Ammon's horn (tissue), 1 donor: ENCODE measurements at regions not wholly inside any gene's neighbourhood (a gene's known extent, or its start where the extent isn't known, plus 50 kb on each side); places are given as distances from the start of the nearest gene placed in this dataset.

Source experiments
- DNase-seq: peaks from one replicate; pipeline ENCODE4 v3.0.0-alpha.2; 2016; ENCODE audit warnings: low spot score

DNA sequence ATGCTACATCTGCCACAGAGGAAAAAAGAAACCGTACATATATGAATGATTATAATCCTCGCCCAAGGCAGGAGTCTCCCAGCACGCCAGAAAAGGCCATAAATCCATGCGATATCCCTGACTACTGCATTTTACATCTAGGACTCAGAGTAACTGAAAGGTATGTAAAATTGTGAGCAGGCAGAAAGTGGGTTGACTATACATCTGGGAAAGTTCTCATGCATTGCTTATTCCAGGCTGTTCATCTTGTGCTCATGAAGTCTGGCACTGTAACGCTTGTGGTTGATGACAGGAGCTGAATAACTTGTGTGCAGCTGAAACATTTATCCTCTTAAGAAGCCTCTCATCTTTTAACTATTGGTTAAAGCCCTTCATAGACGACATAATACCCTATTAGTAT is 193.4 kb upstream of the STEAP4 start:
- no peak for DNase-seq

DNA sequence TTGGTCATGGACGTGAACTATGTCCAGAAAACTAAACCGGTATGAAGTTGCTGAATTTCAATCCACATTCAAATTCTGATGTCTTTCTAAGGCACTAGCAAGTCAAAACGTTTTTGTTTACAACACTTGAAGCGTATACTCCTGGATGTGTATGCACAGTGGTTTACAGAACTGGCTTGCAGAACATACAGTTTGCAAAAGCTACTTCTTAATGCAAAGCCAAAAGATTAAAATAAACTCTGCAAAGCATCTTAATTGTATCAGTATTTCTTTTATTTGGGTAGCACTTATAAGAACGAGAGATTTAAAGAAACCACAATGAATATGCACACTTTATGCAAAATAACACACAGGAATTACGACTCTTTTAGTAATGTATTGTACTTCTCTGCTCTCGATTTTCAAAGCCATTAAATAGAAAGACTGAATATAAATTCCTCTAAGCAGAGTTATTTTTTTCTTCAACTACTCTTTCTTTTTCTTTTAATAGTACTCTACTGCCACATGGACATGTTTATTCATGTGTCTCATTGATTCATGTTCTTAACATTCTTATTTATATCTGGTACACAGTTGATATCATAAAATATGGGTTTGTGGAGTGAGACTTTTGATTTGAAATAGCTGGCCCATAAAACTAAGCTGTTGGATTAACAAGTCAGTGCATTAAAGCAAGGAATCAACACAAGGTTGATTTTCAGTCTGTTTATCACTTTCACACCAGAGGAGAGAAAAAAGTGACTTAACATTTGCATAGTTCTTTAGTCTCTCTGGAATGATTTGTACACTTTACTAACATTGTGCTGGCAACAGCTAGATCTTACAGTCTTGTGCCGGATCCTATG is 189.4 kb upstream of the STEAP4 start:
- no peak for DNase-seq

DNA sequence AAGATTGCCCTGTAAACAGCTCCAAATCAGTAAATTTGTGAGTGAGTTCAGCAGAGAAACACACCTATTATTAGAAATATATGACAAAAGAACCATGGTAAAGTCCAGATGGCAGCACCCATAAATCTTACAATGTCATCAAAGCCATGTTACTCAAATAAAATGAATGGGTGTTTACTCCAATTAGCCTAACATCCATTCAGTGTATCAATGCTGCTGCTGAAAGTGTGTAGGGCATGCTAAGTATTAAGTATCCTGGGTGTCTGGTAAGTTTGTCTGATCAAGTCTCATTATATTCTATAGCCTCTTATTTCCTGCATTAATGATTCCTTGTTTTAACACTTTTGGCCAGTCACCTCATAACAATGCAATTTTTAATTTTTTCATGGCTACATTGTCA is 185.5 kb upstream of the STEAP4 start:
- DNase-seq, result no peak

DNA sequence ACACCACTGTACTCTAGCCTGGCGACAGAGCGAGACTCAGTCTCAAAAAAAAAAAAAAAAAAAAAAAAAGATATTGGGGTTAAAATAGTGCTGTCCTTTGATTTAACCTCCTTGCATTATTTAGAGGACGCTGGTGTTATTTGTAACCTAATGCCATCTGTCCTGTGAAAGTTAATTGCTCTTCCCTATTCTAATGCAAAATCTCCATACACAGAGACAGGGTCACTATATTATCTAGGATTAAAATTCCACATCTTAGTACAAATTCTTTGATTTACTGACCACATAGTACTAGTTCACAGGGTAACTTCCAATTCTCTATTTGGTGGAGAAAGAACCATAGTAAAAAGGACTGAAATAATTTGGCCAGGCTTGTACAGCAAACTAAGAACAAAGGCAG is 184.2 kb upstream of the STEAP4 start:
- DNase-seq, result no peak

DNA sequence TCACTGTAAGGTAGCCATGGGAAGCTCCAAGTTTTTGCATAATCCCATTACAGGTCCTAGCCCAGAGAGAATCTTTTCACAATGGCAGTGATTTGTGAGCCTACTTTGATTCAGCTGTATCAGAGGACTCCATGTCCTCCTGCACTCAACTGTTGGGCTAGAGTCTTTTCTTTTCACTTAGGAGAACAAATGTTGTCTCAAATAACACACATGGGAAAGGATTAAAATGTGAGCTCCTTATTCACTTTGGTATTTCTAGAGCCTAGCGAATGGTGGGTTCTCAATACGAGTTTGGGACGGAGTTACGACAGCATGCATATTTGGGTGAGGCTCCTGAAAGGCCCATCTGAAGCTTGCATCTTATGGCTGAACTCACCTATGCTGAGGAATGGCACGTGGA is 183.5 kb upstream of the STEAP4 start:
- DNase-seq, result no peak

DNA sequence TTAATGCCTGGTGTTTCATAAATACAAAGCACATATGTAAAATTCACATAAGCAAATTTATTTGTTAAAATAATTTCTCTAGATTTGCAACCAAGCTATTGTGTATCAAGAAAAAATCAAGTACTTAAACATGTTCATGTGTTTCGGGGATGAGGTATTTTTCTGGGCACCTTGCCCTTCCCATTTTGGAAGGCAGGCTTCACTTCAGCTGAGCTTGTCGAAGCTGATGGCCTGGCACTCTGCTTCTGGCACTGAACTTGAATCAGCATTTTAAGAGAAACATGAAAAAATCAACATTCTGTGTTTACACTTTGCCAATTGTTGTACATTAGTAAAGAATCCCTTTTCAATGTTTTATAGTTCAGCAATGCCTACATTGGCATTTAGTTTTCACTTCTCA is 179.1 kb upstream of the STEAP4 start:
- DNase-seq, result peak; percentile 14

DNA sequence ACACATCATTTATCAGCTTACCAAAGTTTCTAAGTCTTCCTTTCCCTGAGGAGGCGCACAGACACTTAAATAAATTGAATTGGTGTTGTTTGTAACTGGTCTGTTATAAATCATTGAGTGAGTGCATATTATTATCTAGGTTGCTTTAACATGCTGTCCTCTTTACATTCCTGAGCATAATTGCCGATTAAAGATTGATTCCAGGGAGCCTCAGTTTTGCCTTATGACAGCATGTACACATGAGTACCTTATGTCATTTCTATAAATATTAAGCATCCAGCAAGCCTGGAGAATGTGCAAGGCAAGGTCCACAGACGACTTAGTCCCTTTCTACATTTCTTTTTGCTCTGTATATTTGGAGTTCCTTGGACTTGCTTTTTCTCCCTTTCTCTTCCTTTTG is 177.9 kb upstream of the STEAP4 start:
- no peak for DNase-seq

DNA sequence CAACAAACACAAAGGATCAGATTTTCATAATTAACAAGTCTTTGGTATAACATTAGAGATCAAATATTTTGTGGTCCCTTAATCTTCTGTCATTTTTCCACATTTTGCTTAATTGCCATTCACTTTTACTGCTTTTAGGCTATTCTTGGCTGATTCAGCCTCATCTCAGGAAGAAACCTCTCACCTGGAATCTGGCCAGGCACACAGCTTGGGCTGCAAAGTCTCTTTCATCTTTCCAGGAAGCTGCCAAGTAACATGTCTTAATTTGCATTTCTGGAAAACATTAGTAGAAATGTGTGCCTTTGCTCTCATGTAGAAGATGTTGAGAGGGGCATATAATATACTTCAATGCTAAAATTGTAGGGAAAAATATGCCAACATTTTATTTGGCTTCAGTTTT is 174.2 kb upstream of the STEAP4 start:
- peak; percentile 73 for DNase-seq

DNA sequence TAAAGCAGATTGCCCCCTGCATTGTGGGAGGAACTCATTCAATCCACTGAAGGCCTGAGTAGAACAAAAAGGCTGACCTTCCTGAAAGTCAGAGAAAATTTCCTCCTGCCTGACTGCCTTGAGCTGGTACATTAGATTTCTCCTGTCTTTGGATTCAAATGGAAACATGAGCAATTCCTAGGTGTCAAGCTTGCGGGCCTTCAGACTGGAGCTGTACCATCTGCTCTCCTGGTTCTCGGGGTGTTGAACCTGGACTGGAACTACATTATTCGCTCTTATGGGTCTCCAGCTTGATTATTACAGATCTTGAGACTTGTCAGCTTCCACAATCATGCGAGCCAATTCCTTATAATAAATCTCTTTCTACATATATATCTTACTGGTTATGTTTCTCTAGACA is 173.6 kb upstream of the STEAP4 start:
- DNase-seq, result no peak

DNA sequence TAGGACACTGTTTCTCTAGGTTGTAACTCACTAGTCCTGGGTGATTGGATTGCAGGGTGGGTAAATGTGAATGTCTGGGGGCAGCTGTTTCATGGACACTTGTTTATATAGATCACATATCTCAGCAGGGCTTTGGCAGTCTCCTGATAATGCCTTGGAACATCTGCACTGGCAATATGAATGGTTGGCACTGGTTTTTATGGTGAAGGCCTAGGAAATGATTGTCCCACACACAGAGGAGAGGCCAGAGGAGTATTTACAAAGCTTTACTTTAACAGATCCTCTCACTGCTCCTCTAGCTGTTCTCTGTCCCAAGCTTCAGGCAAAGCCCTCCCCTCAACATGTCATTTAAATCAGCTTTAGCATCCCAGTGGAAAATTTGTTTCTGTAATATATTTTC is 171.3 kb upstream of the STEAP4 start:
- no peak for DNase-seq

DNA sequence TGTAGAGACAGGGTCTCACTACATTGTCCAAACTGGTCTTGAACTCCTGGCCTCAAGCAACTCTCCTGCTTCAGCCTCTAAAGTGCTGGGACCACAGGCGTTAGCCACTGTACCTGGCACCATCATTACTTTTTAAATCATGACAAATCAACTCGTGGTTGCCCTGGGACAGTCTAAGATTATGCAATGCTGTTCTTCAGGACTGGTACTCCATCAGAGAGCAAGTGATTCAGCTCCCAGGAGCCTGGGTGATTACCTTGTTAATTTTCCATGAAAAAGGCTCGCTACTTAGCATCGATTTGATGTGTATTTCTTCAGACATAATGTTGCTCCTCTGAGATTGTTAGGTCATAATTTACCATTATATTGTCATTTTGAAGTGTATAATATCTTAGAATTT is 158.9 kb upstream of the STEAP4 start:
- DNase-seq, result no peak

DNA sequence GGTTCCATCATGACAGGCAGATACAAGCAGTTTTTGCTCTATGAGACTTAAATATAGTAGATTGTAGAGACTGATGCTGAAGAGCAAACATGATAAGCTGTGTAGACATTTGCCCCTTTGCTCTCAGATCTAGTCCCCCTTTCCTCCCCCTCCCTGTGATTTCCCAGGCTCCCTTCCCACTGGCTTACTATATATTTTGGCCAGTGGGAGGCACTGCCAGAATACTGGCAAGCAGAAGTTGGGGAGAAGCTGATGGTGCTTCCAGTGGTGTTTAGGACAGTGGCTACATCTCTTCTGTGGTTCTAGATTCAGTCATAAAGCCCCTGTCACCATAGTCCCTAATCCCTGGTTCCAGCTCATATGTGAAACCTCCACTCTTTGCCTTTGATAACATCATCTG is 156.1 kb upstream of the STEAP4 start:
- DNase-seq, result no peak

DNA sequence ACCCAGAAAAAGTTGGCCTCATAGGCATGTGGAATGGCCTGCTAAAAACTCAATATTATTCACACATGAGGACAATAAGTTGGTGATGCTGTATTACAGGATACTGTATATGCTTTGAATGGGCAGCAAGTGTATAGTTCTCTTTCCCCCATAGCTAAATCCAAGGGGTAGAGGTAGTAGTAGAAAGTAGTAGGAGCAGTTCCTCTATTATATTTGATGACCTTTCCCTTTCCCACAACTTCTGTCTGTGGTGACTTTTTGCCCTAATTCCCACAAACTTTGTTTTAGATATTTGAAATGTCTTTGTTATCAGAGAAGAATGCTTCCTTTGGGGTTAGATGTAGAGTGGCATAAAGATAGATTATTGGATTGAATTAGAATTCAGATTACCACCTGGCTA is 154.0 kb upstream of the STEAP4 start:
- DNase-seq, result no peak

DNA sequence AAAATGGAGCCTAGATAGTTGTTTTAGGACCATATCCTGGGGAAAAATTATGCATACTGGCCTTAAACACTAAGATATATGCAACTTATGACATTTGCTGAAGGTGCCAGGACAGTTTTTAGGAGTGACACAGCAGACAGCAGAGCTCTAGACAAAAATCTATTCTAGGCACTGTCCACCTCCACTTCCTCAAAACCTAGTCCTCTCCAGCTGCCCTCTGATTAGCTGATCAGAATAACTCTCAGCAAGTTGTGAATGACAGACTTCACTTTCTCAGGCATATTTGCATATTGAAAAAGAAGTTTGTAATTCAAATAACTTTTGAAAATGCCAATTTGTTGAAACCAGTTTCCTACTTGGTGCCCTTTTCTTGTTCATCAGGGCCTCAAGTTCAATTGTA is 152.3 kb upstream of the STEAP4 start:
- no peak for DNase-seq

DNA sequence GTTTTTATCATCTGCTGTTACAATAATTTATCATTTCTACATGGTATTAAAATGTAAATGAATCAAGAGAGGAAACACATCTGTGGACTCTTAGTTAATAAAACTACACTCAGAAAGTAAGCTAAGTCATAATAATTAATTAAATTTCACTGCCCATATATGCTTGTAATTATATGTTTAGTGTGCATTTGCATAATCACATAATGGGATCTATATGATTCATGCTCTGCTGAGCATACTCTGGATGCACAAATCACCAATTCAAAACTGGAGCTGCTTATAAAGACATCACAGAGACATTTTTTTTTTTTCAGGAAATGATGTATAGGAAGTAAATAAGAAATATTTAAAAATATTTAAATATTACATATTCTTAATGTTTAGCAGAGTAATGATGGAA is 151.6 kb upstream of the STEAP4 start:
- no peak for DNase-seq

DNA sequence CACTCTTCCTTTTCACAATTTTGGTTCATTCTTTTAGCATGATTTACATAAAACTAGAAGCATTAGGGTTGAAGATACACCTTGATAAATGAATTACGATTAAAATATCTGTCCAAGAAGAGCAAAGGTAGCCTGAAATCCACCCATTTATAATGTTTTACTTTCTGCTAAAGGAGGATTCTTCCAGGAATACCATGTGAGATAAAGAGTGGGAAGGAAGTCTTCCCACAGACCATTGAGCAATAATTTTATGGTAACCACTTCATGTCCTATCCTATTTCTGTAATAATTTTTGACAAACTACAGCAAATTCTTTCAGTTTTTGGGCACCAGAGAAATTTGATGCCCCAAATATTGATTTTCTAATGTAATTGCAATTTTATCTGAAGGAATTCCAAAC is 150.6 kb upstream of the STEAP4 start:
- no peak for DNase-seq

DNA sequence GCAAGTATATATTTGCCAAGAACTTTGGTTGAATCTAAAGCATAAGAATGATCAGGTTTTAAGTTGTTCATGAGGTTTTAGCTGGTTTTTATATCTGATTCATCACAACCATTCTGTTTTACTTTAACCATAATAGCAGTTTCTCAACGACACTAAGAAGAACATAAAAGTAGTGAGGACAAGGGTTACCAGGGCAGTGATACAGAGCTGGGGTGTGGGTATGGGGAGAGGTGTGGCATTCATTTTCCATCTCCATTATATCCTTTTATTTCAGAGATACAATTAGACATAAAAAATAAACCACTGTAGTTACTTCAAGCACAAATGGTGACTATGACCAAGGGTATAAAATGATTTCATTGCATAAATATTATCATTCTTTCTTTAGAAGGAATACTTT is 149.8 kb upstream of the STEAP4 start:
- DNase-seq, result no peak

DNA sequence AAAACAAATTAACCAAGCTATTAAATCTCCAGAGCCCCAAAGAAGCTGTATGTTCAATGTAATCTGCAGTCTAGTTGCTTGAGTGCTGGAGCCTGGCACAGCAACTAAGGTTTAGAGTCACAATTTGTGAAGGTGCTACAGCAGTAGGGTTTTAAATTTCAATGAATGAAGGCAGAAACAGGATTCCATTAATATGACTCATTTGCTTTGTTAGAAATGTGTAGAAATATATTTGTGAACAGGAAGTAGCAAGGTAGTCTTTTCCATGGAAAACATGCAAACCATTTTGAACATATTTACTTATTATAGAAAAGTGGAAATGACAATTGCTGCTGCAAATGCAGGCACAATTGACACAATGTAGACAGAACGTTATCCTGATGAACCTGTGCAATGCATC is 149.0 kb upstream of the STEAP4 start:
- no peak for DNase-seq

DNA sequence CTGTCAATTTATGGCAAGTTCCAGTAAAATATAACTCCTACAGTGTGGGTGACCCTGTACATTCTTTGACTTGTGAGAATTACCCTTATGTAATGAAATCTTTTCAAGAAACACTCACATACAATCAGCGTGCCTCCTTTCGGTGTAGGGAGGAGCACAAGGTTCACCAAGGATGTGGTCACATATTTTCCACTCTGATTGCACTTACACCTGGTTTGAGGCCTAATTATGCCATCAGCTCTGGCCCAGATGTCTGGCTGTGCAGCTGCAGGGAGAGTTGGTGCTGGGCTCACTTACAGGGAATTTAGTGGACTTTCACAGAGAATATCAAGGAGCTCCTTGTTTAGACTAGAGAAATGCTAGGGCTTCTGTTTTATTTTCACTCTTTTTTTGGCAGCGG is 146.0 kb upstream of the STEAP4 start:
- no peak for DNase-seq

DNA sequence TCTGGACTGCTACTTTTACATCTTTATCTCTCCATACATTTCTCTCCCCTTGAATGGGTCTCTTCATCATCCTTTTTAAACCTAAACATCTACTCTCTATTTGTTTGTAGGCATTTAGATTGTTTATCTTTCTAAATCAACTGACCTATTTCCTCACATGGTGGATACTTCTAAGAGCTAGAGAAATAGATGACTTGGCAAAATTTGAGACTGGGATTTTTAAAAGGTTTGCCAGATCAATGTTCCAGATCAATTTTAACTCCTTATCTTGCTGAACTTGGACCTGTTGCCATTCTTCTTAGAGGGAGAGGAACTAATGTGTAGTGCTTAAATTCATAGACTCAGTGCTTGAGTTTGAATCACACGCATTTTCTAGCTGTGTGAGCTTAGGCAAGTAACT is 144.2 kb upstream of the STEAP4 start:
- no peak for DNase-seq

DNA sequence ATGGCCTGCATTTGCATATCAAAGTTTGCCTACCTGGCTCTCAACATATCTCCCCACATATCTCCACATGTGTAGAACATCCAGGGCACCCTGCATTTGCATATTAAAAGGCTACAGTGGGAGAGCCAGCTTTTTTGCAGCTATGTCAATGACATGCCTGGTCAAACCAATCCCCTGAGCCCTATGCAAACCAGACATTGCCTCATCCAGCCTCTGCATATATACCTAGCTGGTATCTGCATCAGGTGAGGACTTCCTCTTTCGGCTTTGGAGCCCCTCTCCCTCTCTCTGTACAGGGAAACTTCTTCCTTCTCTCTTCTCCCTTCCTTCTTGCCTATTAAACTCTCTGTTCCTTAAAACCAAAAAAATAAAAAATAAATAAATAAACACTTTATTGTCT is 142.7 kb upstream of the STEAP4 start:
- no peak for DNase-seq

DNA sequence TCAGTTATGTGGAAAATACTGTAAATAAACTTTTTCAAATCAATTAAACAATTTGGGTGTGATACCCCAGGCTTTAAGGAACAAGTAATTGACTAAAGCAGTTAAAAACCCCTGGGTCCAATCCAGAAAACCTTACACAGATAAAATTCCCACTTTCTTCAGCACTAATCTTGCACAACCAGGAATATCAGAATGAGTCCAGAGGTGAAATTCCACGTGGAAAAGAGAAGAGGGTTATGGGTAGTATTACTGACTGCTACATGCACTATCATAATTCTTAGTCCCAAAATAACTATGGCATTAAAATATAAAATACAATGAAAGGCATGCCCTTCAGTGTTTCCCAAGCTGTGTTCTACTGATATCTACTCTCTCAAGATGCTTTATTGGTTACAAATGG is 135.7 kb upstream of the STEAP4 start:
- no peak for DNase-seq

DNA sequence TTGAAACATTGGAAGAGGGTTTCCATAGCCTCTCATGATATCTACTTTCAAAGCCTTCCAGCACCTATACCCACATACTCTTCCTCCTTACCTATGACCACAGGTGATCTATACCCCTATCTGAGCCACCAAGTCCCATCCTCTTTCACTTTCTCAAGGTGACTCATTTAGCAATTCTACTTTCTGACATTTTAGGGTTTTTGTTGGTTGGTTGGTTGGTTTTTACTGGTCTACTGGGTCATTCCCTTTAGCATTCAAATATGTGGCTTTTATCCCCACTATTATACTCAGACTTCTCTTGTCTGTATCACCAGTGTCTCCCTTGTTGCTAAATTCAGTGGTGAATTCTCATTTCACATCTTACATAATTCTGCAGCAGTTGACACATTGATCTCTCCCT is 130.4 kb upstream of the STEAP4 start:
- DNase-seq, result no peak

DNA sequence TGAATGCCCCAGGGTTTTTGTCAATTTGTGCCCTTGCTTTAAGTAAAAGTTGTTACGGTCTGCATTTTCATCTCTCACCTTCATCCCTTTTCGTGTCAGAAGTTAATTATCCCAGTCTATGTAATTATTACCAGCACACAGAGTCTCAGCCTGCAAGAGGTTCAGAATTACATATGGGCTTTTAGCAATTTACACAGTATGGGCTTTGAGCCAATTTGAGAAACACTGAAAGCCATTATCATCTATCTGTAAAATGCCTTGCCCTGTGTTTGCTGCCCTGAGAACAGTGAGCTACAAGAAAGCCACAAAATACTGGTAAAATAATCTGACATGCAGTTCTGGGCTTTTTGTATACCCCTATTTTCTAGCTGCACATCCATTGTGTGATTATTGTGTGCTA is 125.6 kb upstream of the STEAP4 start:
- DNase-seq, result peak; percentile 16

DNA sequence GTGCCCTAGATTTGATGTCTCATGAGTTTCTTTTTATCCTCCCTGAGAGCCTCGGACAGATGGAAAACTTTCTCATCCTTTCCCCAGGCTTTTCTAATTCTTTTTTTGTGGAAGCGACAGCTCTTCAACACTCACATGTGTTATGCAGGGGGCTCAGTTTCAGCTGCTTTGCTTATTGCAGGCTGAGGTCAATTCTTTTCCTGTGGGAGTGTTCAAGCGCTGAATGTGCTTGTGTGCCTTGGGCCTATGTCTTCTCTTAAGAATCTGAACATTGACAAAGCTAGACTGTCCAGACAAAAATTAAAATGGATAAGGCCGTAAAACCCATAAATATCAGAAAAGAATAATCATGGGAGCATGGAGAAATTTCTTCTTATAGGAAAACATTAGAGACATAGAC is 125.2 kb upstream of the STEAP4 start:
- DNase-seq, result no peak
